A673 (cell line): ENCODE measurements at regions not wholly inside any gene's neighbourhood (a gene's known extent, or its start where the extent isn't known, plus 50 kb on each side); places are given as distances from the start of the nearest gene placed in this dataset.
"Not testable (repeated sequence)": the region's sequence is repeated elsewhere in the genome, so short reads cannot be mapped to it uniquely, and the experiment has no call there.

Experiments used
- BruUV-seq: library from RNA; stranded (reverse); fragments of 400-500 nt; replicated peaks from 2 replicates; lab custom pipeline; 2021; lab: Mats Ljungman, UMichigan
- CTCF ChIA-PET: fragments of 300-600 bp; sonication (Branson Sonifier 250); formaldehyde crosslinking; loops from one replicate; lab custom pipeline; 2022; ENCODE audit warnings: antibody characterized with exemption; lab: Charles Lee
- POLR2A ChIA-PET: fragments of 300-600 bp; sonication (Branson Sonifier 250); formaldehyde crosslinking; loops from one replicate; lab custom pipeline; 2022; ENCODE audit warnings: antibody characterized with exemption; ENCODE audit not compliant: low non-redundant PET; lab: Charles Lee
- DNase-seq: peaks from one replicate; pipeline ENCODE4 v3.0.0-alpha.2; 2015; ENCODE audit warnings: low spot score
- H3K27ac ChIP-seq: fragments of 200-600 bp; sonication (generic); 2 replicates; pipeline ENCODE4 v1.5.1; 2016; ENCODE audit warnings: mixed run types, low read depth, mild to moderate bottlenecking, mixed read lengths, antibody characterized with exemption, low read length; ENCODE audit not compliant: poor library complexity, severe bottlenecking
- H3K27me3 ChIP-seq: fragments of 200-600 bp; sonication (generic); replicated peaks from 2 replicates; pipeline ENCODE4 v1.6.1; 2017; ENCODE audit warnings: mixed run types, low read depth, mild to moderate bottlenecking, mixed read lengths, antibody characterized with exemption, low read length; ENCODE audit not compliant: insufficient read depth, poor library complexity
- H3K36me3 ChIP-seq: fragments of 200-600 bp; sonication (generic); 2 replicates; pipeline ENCODE4 v1.6.1; 2016; ENCODE audit warnings: mixed run types, mild to moderate bottlenecking, mixed read lengths, antibody characterized with exemption, low read length; ENCODE audit not compliant: insufficient read depth, poor library complexity, severe bottlenecking
- H3K4me1 ChIP-seq: fragments of 200-600 bp; sonication (generic); 2 replicates; pipeline ENCODE4 v1.6.1; 2017; ENCODE audit warnings: mixed run types, mild to moderate bottlenecking, mixed read lengths, antibody characterized with exemption, low read length; ENCODE audit not compliant: insufficient read depth, poor library complexity, severe bottlenecking
- H3K4me3 ChIP-seq: fragments of 200-600 bp; sonication (generic); 2 replicates; pipeline ENCODE4 v1.5.1; 2016; ENCODE audit warnings: low read depth, mixed run types, mild to moderate bottlenecking, mixed read lengths, low read length; ENCODE audit not compliant: poor library complexity, severe bottlenecking
- H3K9me3 ChIP-seq: fragments of 200-600 bp; sonication (generic); 2 replicates; pipeline ENCODE4 v1.6.1; 2016; ENCODE audit warnings: mixed run types, low read depth, mild to moderate bottlenecking, mixed read lengths, antibody characterized with exemption, low read length; ENCODE audit not compliant: poor library complexity, severe bottlenecking
- EZH2 ChIP-seq: fragments of 200-600 bp; sonication (generic); IDR thresholded peaks from 2 replicates; pipeline ENCODE4 v1.6.1; 2017; ENCODE audit warnings: borderline replicate concordance, low read depth, mild to moderate bottlenecking, mixed read lengths, antibody characterized with exemption, low read length; ENCODE audit not compliant: poor library complexity, severe bottlenecking
- intact Hi-C: fragments of 100-400 bp; cut with micrococcal nuclease; formaldehyde crosslinking; loops from one replicate; pipeline ENCODE4 v1.10.0; 2022; ENCODE audit not compliant: unreplicated experiment
- TF ChIP-seq, protein P1 (sequence below): fragments of 300-800, 200-600 bp; sonication (generic); conservative IDR thresholded peaks from 2 replicates; pipeline ENCODE4 v1.5.1; 2017; ENCODE audit warnings: low read depth, mild to moderate bottlenecking, antibody characterized with exemption, low read length, moderate library complexity, mixed read lengths

DNA sequence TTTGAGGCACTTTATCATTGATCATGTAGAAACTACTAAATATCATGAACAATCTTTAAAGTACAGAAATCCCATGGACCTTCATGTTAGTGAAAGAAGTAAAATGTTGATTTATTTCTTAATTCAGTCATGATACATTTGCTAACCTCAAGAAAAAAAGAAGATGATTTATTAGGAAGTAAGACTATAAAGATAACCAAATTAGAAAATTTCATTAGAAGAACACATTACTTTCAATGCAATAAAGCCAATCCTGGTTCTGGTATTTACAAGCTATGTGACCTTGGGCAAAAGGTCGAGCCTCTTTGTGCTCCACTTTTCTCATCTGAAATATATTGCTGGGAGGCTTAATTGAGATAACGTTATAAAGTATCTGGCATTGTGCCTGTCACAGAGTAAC is 365.0 kb downstream of the KIF20B start:
- no peak overlapping the region for H3K4me3 ChIP-seq
- no peak overlapping the region for H3K27ac ChIP-seq
- no peak for TF ChIP-seq EZH2
- TF ChIP-seq, protein P1, sequence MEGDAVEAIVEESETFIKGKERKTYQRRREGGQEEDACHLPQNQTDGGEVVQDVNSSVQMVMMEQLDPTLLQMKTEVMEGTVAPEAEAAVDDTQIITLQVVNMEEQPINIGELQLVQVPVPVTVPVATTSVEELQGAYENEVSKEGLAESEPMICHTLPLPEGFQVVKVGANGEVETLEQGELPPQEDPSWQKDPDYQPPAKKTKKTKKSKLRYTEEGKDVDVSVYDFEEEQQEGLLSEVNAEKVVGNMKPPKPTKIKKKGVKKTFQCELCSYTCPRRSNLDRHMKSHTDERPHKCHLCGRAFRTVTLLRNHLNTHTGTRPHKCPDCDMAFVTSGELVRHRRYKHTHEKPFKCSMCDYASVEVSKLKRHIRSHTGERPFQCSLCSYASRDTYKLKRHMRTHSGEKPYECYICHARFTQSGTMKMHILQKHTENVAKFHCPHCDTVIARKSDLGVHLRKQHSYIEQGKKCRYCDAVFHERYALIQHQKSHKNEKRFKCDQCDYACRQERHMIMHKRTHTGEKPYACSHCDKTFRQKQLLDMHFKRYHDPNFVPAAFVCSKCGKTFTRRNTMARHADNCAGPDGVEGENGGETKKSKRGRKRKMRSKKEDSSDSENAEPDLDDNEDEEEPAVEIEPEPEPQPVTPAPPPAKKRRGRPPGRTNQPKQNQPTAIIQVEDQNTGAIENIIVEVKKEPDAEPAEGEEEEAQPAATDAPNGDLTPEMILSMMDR: no peak
- DNase-seq: no peak
- CTCF ChIA-PET: no interaction called here
- intact Hi-C loops: no loop called here
- no peaks in the 10 kb centered on the region for H3K36me3 ChIP-seq
- no peaks in the 10 kb centered on the region for H3K27me3 ChIP-seq
- POLR2A ChIA-PET: no interaction called here
- BruUV-seq: no TSS peak
- no peaks in the 10 kb centered on the region for H3K9me3 ChIP-seq
- H3K4me1 ChIP-seq: no peaks in the 10 kb centered on the region

DNA sequence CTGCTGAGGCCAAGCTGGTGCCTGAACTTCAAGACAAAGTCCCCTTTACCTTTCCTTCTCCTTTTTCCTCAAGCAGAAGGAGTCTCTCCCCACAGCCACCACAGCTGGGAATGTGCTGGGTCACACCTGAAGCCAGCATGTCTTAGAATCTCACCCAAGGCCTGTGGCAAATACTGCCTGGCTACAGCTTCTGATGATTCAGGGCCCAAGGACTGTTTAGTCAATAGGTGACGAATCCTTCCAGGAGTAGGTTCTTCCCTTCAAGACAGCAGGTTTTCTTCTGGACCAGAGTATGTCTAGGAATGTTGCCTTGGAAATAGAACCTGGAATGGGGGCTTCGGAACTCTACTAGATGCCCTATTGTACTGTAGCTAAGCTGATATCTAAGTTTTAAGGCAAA is 374.6 kb downstream of the KIF20B start:
- H3K36me3 ChIP-seq: no peaks in the 10 kb centered on the region
- TF ChIP-seq EZH2: no peak
- TF ChIP-seq, protein P1: no peak
- CTCF ChIA-PET: no interaction called here
- POLR2A ChIA-PET: no interaction called here
- H3K4me3 ChIP-seq: no peak overlapping the region
- peaks cover 7% of the 10 kb centered on the region for H3K27me3 ChIP-seq
- BruUV-seq: no TSS peak
- no peaks in the 10 kb centered on the region for H3K4me1 ChIP-seq
- no peaks in the 10 kb centered on the region for H3K9me3 ChIP-seq
- DNase-seq: no peak
- H3K27ac ChIP-seq: no peak overlapping the region
- intact Hi-C loops: no loop called here

DNA sequence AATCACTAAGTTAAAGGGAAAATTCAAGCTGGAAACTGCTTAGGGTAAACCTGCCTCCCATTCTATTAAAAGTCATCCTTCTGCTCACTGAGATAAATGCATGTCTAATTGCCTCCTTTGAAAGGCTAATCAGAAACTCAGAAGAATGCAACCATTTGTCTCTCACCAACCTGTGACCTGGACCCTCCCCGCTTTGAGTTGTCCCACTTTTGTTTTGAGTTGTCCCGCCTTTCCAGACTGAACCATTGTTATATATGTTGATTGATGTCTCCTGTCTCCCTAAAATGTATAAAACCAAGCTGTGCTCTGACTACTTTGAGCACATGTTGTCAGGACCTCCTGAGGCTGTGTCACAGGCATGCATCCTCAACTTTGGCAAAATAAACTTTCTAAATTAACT is 378.4 kb downstream of the KIF20B start:
- no peaks in the 10 kb centered on the region for H3K9me3 ChIP-seq
- CTCF ChIA-PET: no interaction called here
- no peak overlapping the region for H3K27ac ChIP-seq
- no peak for DNase-seq
- POLR2A ChIA-PET: no interaction called here
- TF ChIP-seq, protein P1: no peak
- no peak for TF ChIP-seq EZH2
- BruUV-seq: no TSS peak
- peaks cover 7% of the 10 kb centered on the region for H3K27me3 ChIP-seq
- no peaks in the 10 kb centered on the region for H3K36me3 ChIP-seq
- intact Hi-C loops: no loop called here
- H3K4me3 ChIP-seq: no peak overlapping the region
- no peaks in the 10 kb centered on the region for H3K4me1 ChIP-seq

DNA sequence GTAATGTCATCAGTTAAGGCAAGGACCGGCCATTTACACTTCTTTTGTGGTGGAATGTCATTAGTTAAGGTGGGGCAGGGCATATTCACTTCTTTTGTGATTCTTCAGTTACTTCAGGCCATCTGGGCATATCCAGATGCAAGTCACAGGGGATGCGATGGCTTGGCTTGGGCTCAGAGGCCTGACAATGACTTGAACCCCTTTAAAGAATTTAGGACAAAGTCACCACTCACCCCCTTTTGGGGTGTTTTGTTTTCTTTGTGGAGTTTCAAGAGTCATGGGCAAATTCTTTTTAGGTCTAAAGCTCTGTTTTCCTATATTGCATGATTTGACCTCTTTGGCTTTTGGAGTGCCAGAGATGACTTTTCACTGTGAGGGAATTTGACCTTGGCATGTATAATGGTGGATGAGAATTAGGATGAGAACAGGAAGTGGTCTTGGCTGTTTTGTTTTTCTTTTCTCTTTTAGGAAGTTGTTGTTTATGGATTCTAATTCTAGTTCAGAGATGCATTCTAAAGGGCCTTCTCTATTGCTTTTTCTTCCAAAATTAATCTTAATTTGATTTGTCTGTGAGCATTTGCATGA is 385.3 kb downstream of the KIF20B start:
- H3K9me3 ChIP-seq, CTCF ChIA-PET, H3K4me1 ChIP-seq, BruUV-seq, H3K27ac ChIP-seq, H3K36me3 ChIP-seq, intact Hi-C loops, POLR2A ChIA-PET, H3K4me3 ChIP-seq, DNase-seq, H3K27me3 ChIP-seq: not testable (repeated sequence)
